Epithelial cell of proximal tubule (primary cell): ENCODE measurements at regions not wholly inside any gene's neighbourhood (a gene's known extent, or its start where the extent isn't known, plus 50 kb on each side); places are given as distances from the start of the nearest gene placed in this dataset.

Experiments
- DNase-seq: peaks from one replicate; pipeline ENCODE4 v3.0.0-alpha.2; 2011; ENCODE audit warnings: low read depth
- H3K4me3 ChIP-seq: 2 replicates; pipeline ENCODE4 v1.5.1; 2011; ENCODE audit warnings: low read depth, mild to moderate bottlenecking, low read length
- TF ChIP-seq, protein P1 (sequence below): conservative IDR thresholded peaks from 2 replicates; pipeline ENCODE4 v1.5.1; 2012; ENCODE audit warnings: low read depth, mild to moderate bottlenecking, low read length

GRCh38 chr5:171509467-171509866 lies 90.0 kb downstream of the FGF18 start:
- no peak overlapping the region for H3K4me3 ChIP-seq
- no peak for DNase-seq
- TF ChIP-seq, protein P1, sequence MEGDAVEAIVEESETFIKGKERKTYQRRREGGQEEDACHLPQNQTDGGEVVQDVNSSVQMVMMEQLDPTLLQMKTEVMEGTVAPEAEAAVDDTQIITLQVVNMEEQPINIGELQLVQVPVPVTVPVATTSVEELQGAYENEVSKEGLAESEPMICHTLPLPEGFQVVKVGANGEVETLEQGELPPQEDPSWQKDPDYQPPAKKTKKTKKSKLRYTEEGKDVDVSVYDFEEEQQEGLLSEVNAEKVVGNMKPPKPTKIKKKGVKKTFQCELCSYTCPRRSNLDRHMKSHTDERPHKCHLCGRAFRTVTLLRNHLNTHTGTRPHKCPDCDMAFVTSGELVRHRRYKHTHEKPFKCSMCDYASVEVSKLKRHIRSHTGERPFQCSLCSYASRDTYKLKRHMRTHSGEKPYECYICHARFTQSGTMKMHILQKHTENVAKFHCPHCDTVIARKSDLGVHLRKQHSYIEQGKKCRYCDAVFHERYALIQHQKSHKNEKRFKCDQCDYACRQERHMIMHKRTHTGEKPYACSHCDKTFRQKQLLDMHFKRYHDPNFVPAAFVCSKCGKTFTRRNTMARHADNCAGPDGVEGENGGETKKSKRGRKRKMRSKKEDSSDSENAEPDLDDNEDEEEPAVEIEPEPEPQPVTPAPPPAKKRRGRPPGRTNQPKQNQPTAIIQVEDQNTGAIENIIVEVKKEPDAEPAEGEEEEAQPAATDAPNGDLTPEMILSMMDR: no peak

DNA sequence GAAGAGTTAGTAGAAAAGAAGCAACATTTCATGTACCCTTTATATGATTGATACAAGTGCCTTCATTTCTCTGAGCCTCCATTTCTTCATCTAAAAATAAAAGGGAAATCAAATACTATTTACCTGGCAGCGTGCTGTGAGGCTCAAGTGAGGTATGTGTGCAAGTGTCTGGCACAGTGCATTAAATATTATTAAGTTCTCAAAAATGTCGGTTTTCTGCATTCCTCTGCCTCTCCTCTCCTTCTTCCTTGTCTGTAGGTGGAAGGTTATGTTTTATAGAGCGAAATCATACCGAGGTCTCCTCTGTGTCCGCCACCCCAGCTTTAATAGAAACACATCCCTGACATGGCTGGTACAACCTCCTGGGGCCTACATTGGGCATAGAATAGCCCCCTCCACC lies 93.0 kb downstream of the FGF18 start:
- no peak for DNase-seq
- TF ChIP-seq, protein P1: no peak
- H3K4me3 ChIP-seq: no peak overlapping the region

- H3K4me3 ChIP-seq: no peak overlapping the region
- DNase-seq: no peak
Measured at GRCh38 chr5:171513591-171513990, 94.1 kb downstream of the FGF18 start.

GRCh38 chr5:171518916-171519315 lies 99.5 kb downstream of the FGF18 start:
- no peak overlapping the region for H3K4me3 ChIP-seq
- DNase-seq: no peak
- TF ChIP-seq, protein P1: no peak

More at GRCh38 chr5:171513591-171513990, 94.1 kb downstream of the FGF18 start:
- TF ChIP-seq, protein P1: no peak

GRCh38 chr5:171520300-171521174 lies 101.1 kb downstream of the FGF18 start:
- TF ChIP-seq, protein P1: no peak
- H3K4me3 ChIP-seq: no peak overlapping the region
- DNase-seq: no peak

GRCh38 chr5:171521219-171521633 lies 101.8 kb downstream of the FGF18 start:
- H3K4me3 ChIP-seq: no peak overlapping the region
- DNase-seq: peak; percentile 71
- TF ChIP-seq, protein P1: peak; percentile 18

DNA sequence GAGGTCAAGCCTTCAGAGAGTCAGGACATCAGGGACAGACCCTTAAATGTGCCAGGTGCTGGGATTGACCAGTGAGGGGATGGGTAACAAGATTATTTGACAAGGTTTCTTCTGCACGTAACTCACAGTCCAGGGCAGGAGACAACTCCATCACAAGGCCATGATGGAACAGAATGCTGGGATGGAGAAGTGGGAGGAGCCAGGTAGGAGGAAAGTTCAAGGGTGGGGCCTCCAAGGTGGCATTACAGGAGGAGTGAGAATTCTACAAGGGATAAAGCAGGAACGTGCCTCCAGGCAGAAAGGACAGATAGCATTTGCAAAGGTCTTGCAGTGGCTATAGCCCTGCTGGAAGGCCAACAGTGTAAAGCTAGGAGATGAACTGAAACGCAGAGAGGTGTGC lies 102.2 kb downstream of the FGF18 start:
- no peak overlapping the region for H3K4me3 ChIP-seq
- DNase-seq: no peak
- TF ChIP-seq, protein P1: no peak
